GM12892 (cell line): ENCODE measurements at regions not wholly inside any gene's neighbourhood (a gene's known extent, or its start where the extent isn't known, plus 50 kb on each side); places are given as distances from the start of the nearest gene placed in this dataset.

Source experiments
- POLR2A ChIP-seq: IDR thresholded peaks from 2 replicates; pipeline ENCODE4 v1.6.1; 2011; ENCODE audit warnings: low read depth, low read length, control low read depth
- POLR2AphosphoS5 ChIP-seq: IDR thresholded peaks from 2 replicates; pipeline ENCODE4 v1.6.1; 2011; ENCODE audit warnings: low read depth, low read length, control low read depth
- TAF1 ChIP-seq: IDR thresholded peaks from 2 replicates; pipeline ENCODE4 v1.6.1; 2011; ENCODE audit warnings: low read depth, mild to moderate bottlenecking, control low read depth, low read length, borderline replicate concordance

GRCh38 chr2:425243-425642 lies 137.4 kb upstream of the ALKAL2 start:
- TF ChIP-seq POLR2A: no peak
- no peak for TF ChIP-seq POLR2AphosphoS5
- no peak for TF ChIP-seq TAF1
